Fibroblast of pulmonary artery (primary cell): ENCODE measurements at regions not wholly inside any gene's neighbourhood (a gene's known extent, or its start where the extent isn't known, plus 50 kb on each side); places are given as distances from the start of the nearest gene placed in this dataset.

Source experiments
- DNase-seq: peaks from one replicate; pipeline ENCODE4 v3.0.0-alpha.2; 2010; ENCODE audit warnings: low read depth
- H3K4me3 ChIP-seq: replicated peaks from 2 replicates; pipeline ENCODE4 v1.5.1; 2011; ENCODE audit warnings: low read depth, mild to moderate bottlenecking, control low read depth, low read length, moderate library complexity
- CTCF ChIP-seq: IDR thresholded peaks from 2 replicates; pipeline ENCODE4 v1.5.1; 2011; ENCODE audit warnings: mild to moderate bottlenecking, control low read depth, low read length, inconsistent platforms; ENCODE audit errors: missing control alignments

DNA sequence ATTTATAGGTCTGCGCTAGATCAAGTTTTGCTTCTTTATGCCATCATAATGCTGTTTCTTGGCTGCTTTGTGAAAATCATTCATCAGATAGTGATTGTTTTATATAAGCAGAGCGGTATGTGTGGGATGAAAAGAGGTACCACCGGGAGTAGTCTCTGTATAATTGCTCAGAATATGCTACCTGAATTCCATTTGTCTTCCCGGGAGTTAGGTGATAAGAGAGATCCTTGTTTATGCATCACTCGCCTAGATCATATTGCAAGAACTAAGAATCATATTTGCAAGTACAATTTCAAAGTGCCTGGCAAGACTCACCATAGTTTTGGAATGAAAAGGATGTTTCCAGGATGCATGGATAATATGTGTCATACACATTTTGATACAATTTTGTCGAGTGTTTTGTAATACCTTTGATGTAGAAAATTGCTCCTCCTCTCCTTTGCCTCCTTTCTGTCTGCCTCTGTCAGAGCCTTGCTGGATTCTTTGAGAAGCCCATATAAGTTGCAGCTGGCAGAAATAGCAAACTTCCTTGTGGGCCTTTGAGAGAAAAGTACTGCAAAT lies 1306.0 kb upstream of the SLC10A2 start:
- peak; percentile 21 for DNase-seq
- H3K4me3 ChIP-seq = no peak overlapping the region
- TF ChIP-seq CTCF = no peak

DNA sequence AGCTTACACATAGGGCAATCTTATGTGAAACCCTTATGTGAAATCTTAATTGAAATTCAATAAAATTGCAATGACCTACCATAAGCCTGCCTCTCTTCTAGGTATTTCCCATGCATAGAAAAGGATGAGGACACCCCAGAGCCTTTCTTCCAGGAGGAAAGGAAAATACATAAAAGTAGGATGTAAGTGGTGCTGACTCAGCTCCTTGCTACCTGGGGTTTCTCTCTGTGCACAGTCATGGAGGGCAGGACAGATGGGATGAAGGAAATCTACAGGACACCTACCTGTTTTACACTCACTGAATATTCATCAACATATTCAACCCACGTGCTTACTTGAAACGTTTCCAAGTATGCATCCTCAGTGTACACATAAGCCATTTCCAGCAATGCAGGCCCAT lies 1299.2 kb upstream of the SLC10A2 start:
- TF ChIP-seq CTCF = no peak
- H3K4me3 ChIP-seq = no peak overlapping the region
- DNase-seq = no peak

- no peak for DNase-seq
- no peak overlapping the region for H3K4me3 ChIP-seq
- TF ChIP-seq CTCF = no peak
Observed at GRCh38 chr13:104357672-104358354, 1291.6 kb upstream of the SLC10A2 start.

GRCh38 chr13:104357174-104357573 lies 1291.0 kb upstream of the SLC10A2 start:
- DNase-seq = peak; percentile 19
- H3K4me3 ChIP-seq = no peak overlapping the region
- no peak for TF ChIP-seq CTCF

DNA sequence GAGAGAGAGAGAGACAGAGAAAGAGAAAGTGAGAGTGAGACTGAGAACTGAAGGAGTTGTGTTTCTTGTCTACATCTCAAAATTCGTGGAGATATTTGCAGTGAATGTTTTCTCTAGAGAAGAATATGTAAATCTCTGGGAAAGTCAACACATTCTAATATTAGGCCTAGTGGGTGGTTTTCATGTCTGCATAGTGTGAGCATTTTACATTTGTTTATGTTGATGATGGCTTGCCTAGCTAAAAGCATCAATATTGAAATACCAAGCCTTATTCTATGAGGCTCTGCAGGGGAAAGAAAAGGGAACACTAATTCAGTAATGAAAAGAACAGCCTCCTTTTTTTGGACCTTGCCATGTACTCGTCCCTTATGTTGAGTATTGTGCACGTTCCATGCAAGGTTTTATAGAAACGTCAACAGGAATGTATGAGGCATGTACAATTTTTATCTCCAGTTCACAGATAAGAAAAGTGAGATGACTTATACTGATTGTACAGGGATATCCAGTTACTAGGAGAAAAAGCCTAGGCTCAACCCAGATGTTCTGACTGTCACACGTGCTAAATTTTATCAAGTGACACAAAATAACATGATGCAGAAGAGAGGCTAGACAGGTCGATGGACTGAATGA lies 1288.9 kb upstream of the SLC10A2 start:
- no peak for TF ChIP-seq CTCF

GRCh38 chr13:104327211-104327610 lies 1261.0 kb upstream of the SLC10A2 start:
- no peak for DNase-seq
- no peak overlapping the region for H3K4me3 ChIP-seq
- no peak for TF ChIP-seq CTCF

More for the DNA sequence above, 1288.9 kb upstream of the SLC10A2 start:
- no peak overlapping the region for H3K4me3 ChIP-seq
- DNase-seq = no peak
